ENCODE measurements at regions not wholly inside any gene's neighbourhood (a gene's known extent, or its start where the extent isn't known, plus 50 kb on each side); places are given as distances from the start of the nearest gene placed in this dataset.

GRCh38 chr16:52617591-52617990 is 70.6 kb upstream of the TOX3 start:
- peaks cover 18% of the 10 kb centered on the region in 2 donors for H3K9me3 Mint-ChIP-seq
- DNase-seq (ENCODE audit: low spot score in 2 of 2): no peak
- ATAC-seq: no peak
- no peak overlapping the region for H3K27ac Mint-ChIP-seq
- no peaks in the 10 kb centered on the region for H3K36me3 Mint-ChIP-seq

GRCh38 chr16:52613508-52613907 is 66.6 kb upstream of the TOX3 start:
- no peak for ATAC-seq
- no peak overlapping the region for H3K27ac Mint-ChIP-seq
- peaks cover 14 to 21% of the 10 kb centered on the region in 2 donors for H3K9me3 Mint-ChIP-seq

GRCh38 chr16:52611817-52612673 is 65.1 kb upstream of the TOX3 start:
- peaks cover 10 to 21% of the 10 kb centered on the region in 2 donors for H3K9me3 Mint-ChIP-seq
- no peaks in the 10 kb centered on the region for H3K36me3 Mint-ChIP-seq
- DNase-seq (ENCODE audit: low spot score in 2 of 2): no peak
- H3K27ac Mint-ChIP-seq: no peak overlapping the region
- ATAC-seq: no peak

More at GRCh38 chr16:52613508-52613907, 66.6 kb upstream of the TOX3 start:
- DNase-seq (ENCODE audit: low spot score in 2 of 2): no peak
- no peaks in the 10 kb centered on the region for H3K36me3 Mint-ChIP-seq

- Mint-ChIP-seq H3K27ac (no peak overlapping the region), H3K9me3 (peaks cover 3 to 12% of the 10 kb centered on the region in 2 donors)
These were observed 56.1 kb upstream of the TOX3 start for GRCh38 chr16:52603015-52603414.

GRCh38 chr16:52597772-52598483 is 51.0 kb upstream of the TOX3 start:
- no peak overlapping the region for H3K27ac Mint-ChIP-seq
- ATAC-seq (no peak), DNase-seq (ENCODE audit: low spot score in 2 of 2) (no peak)
- peaks cover 3 to 13% of the 10 kb centered on the region in 2 donors for H3K9me3 Mint-ChIP-seq
- H3K36me3 Mint-ChIP-seq: no peaks in the 10 kb centered on the region

More at GRCh38 chr16:52603015-52603414, 56.1 kb upstream of the TOX3 start:
- ATAC-seq (no peak), DNase-seq (ENCODE audit: low spot score in 2 of 2) (no peak)
- H3K36me3 Mint-ChIP-seq: no peaks in the 10 kb centered on the region

- DNase-seq (ENCODE audit: low spot score in 2 of 2) (no peak), ATAC-seq (no peak)
- H3K27ac Mint-ChIP-seq: no peak overlapping the region
- peaks cover 3 to 11% of the 10 kb centered on the region in 2 donors for H3K9me3 Mint-ChIP-seq
- H3K36me3 Mint-ChIP-seq: no peaks in the 10 kb centered on the region
These were observed 50.3 kb upstream of the TOX3 start for GRCh38 chr16:52597073-52597771.

Data from activated naive CD4-positive, alpha-beta T cell treated with anti-CD3 and anti-CD28 coated beads, Interleukin-2, amount 50 U/mL, for 72 hours (primary cell).